HG03108 (cell line): ENCODE measurements at regions not wholly inside any gene's neighbourhood (a gene's known extent, or its start where the extent isn't known, plus 50 kb on each side); places are given as distances from the start of the nearest gene placed in this dataset.

Source experiments
- ATAC-seq: cut with Tn5 transposase; IDR thresholded peaks from one replicate; pipeline ENCODE4 v1.9.1; 2021; ENCODE audit warnings: moderate library complexity; ENCODE audit not compliant: unreplicated experiment

DNA sequence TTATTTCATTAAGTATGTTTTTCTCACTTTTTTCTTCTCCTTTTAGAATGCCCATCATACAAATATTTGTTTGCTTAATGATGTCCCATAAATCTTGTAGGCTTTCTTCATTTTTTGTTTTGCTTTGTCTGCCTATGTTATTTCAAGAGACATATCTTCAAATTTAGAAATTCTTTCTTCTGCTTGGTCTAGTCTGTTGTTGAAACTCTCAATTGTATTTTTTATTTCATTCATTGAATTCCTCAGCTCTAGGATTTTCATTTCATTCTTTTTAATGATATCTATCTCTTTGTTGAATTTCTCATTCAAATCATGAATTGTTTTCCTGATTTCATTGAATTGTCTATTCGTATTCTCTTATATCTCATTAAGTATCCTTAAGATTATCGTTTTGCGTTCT lies 125.1 kb upstream of the VIPR2 start:
- ATAC-seq, result no peak

DNA sequence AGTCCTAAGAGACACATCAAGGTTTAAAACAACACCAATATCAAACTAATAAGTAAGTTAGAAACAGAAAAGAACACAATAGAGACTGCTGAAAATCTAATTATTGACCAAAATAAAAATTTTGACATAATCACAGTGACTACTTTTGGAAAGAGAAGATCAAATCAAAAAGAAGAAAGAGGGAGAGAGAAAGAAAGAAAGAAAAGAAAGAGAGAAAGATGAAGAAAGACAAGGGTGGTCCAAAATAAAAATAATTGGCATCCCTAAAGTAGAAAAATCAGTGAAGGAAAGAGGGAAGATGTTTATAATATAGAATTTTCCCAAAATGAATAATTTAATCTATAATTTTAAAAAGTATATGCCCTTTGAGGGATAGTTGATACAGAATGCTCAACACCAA lies 118.8 kb upstream of the VIPR2 start:
- no peak for ATAC-seq

DNA sequence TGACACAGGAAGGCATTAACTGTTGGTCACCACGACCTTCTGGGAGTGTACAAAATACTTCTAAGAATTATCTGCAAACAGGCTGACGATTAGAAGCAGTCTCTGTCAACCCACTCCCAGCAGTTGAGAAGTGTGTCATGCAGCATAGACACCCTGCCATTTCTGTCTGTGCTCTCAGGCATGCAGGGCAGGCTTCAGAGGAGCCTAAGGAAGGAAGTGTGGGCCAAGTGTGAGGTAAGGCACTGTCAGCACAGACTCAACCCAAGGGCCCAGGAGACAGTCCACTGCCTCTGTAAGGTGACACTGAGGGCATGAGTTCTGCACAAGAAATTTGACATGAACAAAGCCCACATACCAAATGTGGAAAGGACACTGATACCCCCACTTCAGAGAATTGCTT lies 109.0 kb upstream of the VIPR2 start:
- ATAC-seq, result no peak

DNA sequence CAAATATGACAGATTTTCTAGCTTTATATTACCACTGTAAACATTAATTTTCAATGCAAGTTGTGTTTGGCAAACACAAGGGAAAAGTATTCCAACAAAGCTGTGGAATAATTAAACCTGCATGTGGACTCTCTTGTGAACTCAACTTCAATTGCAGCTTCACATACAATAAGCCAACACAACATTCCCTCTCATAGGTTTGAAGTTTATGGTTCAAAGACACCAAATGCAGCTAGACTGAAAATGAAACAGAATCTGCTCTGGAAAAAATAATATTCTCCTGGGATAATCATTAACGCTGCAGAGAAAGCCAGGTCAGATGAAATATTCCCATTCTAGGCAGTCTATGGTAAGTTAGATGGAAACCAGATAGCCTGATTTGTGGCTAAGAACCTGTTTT lies 105.8 kb upstream of the VIPR2 start:
- no peak for ATAC-seq

DNA sequence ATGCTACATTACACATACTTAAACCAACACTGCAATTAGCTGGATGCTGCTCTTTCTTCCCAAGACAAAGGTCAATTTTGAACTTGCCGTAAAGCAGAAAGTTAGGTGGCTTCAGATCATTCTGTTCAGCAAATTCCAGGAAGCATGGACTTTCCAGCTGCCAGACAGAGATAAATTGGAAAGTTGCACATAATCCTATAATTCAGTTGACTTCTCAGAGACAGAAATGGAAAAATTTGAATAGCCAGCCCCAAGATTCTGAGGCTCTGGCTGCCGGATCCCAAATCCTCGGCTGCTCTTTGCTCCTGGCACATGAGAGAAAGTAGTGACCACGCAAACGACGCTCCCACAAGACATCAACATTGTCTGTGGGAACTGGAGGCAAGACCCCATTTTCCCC lies 105.0 kb upstream of the VIPR2 start:
- ATAC-seq, result no peak

DNA sequence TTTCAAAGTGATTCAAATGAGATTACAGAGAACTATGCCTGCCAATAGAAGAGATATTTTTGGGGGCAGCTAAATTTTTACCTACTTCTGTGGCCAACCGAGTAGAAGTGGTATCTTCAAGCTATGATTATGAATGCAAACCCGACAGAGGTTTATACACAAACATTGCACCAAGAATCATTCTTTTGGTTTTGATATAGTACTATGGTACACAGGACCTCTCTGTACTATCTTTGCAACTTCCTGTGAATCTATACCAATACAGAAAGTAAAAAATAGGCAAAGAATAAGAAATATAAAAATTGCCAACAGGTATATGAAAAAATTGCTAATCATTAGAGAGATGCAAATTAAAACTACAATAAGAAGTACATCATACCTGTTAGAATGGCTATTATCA lies 103.2 kb upstream of the VIPR2 start:
- ATAC-seq, result no peak

DNA sequence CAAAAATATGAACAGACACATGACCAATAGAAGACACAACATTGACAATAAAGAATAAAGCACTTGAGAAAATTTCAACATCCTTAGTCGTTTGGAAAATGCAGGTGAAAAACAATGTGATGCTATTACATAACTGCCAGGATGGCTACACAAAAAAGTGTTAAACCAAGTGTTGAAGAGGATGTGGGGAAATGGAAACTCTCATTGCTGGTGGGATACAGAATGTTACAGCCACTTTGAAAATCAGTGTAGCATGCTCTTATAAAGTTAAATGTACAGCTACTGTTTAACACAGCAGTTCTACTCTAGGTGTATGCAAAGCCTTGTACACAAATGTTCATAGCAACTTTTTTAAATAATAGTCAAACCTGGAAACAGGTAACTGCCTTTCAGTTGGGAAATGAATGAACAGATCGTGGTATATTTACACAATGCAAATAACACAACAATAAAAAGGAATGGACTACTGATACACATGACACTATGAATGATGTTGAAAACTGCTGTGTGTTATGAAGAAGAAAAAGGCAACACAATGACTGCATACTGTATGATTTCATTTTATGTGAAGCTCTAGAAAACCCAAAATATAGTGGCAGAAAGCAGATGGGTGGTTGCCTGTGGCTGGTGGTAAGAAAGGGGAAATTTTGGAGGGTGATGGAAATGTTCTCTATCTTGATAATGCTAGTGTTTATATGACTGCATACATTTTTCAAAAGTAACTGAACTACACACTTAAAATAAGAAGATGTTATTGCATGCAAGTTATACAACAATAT lies 102.2 kb upstream of the VIPR2 start:
- no peak for ATAC-seq

DNA sequence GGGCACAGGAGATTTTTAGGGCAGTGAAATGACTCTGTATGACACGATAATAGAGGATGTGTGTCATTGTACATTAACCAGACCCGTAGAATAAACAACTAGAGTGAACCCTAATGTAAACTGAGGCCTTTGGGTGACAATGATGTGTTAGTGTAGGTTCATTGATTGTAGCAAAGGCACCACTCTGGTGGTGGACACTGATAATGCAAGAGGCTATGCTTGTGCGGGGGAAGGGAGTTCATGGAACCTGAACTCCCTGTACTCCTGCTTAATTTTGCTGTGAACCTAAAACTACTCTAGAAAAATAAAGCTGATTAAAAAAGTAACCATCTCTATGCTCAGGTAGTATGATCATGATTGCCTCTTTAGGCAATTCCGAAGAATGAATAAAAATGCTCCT lies 96.3 kb upstream of the VIPR2 start:
- ATAC-seq, result no peak

DNA sequence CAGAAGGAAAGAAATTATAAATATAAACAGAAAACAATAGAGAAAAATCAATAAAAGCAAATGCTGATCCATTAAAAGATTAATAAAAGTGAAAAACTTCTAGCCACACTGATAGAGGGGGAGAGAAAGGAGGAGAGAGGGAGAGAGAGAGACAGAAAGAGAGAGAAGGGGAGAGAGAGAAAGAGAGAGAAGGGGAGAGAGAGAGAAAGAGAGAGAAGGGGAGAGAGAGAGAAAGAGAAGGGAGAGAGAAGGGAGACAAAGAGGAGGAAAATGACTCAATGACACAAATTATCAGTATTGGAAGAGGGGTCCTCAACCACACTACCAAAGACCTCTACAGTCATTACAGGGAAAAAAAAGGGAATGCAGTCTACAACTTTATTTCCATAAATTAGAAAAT lies 94.4 kb upstream of the VIPR2 start:
- no peak for ATAC-seq

DNA sequence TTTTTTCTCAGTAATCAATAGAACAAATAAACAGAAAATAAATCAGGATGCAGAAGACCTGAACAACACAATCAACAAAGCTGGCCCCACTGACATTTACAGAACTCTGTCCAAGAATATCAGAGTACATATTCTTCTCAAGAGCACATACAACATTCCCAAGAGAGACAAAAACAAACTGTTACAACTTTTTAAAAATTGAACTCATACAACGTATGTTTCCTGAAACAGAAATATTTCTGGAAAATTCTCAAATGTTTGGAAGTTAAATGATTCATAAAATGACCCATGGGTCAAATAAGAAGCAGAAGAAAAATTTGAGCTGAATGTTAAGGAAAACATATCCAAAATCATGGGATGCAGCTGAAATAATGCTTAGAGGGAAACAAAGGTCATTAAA lies 93.9 kb upstream of the VIPR2 start:
- ATAC-seq, result no peak

DNA sequence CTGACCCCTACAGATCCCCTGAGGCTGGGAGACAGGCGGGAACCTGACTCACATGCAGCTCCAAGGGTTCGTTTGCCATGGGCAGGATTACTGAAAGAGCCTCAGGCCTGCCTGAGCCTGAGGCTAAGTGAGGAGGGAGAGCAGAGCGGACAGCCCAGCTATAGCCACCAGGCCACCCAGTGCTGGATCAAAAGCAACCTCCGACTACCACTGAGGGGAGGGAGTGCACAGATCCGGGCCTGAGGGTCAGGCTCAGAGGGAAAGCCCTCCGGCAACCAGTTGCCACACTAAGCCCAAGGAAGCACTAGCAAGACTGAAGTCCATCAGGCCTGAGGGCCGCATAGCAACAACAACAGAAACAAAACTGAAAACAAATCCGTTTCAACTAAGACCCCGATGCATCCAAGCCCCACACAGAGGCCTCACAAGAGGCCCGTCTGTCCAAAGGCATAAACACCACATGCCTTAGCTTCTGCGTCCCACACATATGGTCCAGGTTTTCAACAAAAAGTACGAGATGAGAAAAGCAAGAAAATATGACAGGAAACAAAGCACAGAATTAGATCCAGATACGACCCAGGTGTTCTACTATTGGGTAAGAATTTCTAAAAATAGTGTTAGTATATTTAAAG lies 92.5 kb upstream of the VIPR2 start:
- no peak for ATAC-seq

DNA sequence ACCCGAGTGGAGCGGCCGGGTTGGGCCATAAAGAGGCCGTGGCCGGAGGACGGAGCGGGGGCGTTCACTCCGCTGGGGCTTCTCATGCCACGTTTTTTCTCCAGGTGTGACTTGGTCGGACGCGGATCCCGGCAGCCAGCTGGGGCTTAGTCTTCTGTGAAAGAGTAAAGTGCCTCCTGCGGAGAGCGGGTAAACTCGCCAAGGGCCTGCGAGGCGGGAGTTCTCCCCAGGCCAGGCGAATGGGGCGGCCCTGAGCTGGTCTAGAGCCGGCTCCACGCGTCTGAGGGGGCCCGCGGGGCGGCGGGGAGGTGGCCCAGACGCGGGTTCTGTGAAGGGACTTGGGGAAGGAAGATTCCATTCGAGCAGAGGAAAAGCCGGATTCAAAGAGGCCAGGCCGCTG lies 86.3 kb upstream of the VIPR2 start:
- ATAC-seq, result no peak

DNA sequence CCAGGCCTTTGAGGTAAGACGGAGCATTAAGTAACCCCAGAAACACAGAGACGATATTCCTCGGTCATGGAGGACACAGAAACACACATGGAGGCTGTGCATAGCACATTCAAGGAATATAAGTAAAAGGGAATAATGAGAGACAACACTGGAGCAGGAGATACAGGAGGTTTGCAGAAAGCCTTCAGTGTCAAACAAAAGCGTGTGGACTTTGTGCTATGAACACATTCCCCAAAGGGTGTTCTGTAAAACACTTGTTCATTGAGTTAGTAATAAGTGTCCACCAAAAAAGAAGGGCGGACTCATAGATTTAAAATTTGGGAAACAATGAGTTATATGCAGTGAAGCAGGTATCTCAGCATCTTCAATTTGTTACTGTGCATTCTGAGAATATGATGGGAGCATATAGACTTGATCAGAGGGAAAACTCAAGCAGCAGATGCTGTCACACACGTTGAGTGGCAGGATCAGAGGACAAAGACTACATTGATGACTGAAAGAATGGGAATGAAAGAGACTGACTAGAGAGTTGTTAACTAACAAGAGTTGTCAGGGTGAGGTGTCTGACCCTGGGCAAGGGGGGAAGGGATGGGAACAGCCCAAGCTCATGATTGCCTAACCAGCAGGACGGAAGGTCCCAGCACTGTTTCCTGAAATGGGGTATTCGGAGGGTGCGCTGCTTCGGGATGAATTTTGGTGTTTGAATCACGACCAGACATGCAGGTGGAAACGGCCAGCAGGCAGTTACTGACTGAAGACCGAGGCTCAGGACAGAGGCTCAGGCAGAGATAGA lies 85.2 kb upstream of the VIPR2 start:
- ATAC-seq, result no peak

DNA sequence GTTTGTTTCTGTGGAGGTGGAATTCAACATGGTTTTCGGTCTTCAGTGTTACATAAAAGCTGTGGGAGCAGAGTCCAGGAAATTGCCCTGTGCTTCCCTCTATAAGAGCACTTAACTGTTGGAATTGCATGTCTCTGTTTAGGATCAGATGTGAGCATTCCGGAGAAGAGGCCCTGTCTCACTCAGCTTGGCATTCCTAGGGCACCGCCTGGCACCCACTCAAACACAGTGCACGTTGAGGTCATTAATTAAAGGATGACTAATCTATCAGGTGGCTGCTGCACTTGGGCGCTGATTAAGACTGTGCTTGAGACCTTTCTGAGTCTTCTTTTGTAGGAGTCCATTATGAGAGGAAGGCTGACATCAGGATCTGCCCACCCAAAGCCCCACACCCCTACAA lies 82.8 kb upstream of the VIPR2 start:
- no peak for ATAC-seq

DNA sequence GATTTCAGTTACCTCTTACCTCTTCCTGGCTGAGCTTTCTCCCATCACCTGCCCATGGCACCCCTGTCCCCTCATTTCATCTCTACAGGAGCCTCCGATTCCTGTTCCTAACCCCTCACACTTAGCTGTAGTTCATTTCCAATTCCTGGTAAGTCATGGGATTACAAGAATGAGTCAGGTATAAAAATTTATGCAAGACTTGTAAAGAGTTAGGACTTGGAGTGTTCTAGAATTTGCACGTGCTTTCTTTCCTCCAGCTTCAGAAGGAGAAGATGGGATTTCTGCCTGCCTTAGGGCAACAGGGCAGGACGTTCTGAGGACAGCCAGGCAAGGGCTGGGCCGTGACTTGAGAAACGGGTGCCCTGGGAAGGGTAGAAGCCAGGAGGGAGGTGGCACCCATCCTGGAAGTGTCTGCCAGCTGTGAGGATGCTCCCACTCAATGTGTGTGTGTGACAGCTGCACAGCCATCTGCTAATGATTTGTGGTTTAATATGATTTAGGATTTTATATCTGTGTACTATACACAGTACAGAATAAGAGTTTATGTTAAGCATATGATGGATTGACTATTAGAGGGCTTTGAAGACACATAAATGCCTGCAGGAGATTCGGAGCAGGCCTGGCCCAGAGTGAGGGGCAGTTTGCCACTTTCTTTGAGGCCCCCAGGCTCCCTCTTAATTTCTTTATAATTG lies 81.5 kb upstream of the VIPR2 start:
- ATAC-seq, result no peak

DNA sequence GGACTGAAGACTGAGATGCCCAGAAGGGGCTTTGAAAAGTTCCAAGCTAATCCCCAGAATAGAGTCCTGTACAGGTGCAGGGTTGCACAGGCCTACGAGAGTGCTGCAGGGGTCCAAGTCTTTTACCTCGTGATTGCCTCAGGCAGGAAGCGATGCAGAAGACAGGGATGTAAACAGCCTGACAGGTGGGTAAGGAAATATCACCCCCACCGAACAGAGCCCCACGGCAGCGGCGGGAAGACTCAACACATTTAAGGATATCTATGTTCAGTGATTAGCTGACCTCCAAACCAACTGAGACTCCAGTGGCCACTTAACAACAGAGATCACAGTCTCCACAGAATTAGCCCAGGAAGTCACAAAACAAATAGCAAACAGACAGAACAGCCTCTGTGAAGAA lies 73.9 kb upstream of the VIPR2 start:
- ATAC-seq, result no peak

DNA sequence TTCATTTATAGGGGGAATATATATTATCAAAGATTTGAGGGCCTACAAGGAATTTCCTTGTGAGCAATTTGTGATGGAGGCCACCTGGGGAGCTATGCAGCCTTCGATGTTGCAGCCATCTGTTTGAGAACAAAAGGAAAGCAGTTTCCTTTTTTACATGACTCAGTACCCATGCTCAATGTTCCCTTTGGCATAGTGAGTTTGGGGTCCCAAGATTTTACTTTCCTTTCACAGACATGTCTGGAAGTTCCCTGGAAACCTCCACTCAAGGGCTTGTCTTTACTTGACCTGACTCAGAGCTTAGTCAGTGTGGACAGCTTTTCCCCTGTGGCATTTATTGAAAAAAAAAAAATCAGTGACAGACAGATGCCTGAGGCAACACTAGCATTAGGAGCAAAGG lies 73.5 kb upstream of the VIPR2 start:
- no peak for ATAC-seq

DNA sequence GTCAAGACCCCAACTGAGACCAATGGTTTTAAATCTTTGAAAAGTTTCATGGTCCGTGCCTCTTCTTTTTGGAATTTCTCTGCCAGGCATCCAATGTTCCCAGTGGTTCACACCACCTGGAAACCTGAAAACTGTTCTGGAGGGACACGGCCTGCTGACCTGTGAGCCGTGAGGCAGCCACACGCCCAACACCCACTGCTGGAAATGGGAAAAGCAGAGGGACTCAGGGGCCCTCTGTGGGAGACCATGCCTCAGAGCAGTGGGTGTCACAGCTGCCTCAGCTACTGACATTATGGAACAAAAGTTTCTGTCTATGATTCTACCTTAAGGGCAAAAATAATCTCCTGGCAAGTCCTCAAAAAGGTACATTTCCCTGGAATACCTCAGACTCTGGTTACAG lies 70.4 kb upstream of the VIPR2 start:
- ATAC-seq, result no peak

DNA sequence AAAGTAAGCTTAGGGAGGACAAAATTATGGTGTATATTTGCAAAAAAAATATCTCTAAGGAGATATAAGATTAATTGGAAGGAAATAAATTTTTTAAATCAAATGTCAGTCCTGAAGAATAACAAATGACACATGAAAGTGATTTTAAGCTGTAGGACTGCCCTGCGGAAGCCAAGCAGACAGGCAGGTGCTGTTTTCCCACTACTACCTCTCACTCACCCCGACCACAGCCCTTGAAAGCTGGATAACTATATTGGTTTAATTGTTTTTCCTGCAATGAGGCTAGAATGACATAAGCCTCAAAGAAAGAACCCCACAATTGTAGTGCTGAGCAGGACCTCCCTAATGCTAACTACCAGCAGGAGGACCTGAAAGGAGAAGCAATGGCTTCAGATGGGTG lies 68.6 kb upstream of the VIPR2 start:
- no peak for ATAC-seq

DNA sequence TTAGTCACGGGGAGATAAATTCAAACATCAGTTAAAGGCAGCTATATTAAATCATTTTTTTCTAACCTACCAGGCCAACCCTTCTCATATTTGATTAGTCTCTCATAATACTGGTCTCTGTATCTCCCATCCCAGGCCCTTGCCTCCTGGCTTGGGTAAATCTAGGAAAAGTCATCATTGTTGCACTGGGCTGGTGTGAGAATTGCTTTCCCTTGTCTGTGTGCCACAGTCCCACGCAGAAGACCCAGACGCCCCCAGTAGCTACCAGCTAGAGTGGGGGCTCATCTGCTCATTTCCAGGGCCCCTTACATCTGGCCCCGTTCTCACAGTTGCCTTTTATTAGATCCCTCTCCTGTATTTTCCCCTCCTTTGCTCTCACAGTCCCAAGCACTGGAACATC lies 67.6 kb upstream of the VIPR2 start:
- no peak for ATAC-seq

DNA sequence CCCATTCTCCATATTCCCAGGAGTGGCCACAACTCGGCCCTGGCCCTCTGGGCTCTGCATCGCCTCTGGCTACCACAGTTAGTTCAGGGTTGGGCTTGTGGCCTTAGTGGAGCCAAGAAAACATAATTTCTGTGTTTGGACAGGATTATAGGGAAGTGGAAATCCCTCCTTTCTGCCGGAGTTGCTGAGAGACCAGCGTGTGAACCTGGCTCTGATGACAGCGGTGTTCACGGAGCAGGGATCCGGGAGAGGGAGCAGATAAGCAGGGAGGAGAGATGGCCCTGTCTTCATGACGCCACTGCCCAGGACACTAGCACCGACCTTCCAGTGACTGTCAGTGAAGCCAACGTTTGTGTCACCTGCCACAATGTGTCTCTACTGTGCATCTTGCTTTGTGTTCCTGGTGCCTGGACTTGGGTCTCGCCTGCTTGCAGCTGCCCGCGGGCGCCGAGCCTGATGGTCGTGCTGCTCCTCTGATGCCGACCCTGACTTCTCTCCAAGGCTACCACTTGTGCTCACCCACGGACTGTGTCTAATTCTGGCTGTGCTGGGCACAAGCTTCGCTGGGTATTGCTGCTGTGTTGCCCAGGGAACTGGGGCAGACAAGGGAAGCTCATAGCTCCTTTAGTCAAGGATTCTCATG lies 67.0 kb upstream of the VIPR2 start:
- no peak for ATAC-seq
